HG03378 (cell line): ENCODE measurements at regions not wholly inside any gene's neighbourhood (a gene's known extent, or its start where the extent isn't known, plus 50 kb on each side); places are given as distances from the start of the nearest gene placed in this dataset.
A peak's percentile ranks its signal among the peaks of the same experiment; 100 is the strongest.

ENCODE experiments used
- ATAC-seq: cut with Tn5 transposase; IDR thresholded peaks from one replicate; pipeline ENCODE4 v1.9.1; 2021; ENCODE audit warnings: mild to moderate bottlenecking, moderate library complexity; ENCODE audit not compliant: unreplicated experiment

GRCh38 chr13:108360139-108360538 is 90.6 kb downstream of the TNFSF13B start:
- no peak for ATAC-seq

GRCh38 chr13:108361769-108362168 is 92.3 kb downstream of the TNFSF13B start:
- no peak for ATAC-seq

- ATAC-seq, result no peak
Measured at GRCh38 chr13:108363666-108364065, 94.1 kb downstream of the TNFSF13B start.

- ATAC-seq, result no peak
Measured at GRCh38 chr13:108365255-108365654, 95.7 kb downstream of the TNFSF13B start.

- ATAC-seq, result no peak
Measured at GRCh38 chr13:108368250-108368905, 98.9 kb downstream of the TNFSF13B start.

- no peak for ATAC-seq
Measured at GRCh38 chr13:108369412-108369811, 99.9 kb downstream of the TNFSF13B start.

- ATAC-seq, result no peak
Measured at GRCh38 chr13:108375034-108375433, 105.5 kb downstream of the TNFSF13B start.

GRCh38 chr13:108375772-108376171 is 106.3 kb downstream of the TNFSF13B start:
- no peak for ATAC-seq

- no peak for ATAC-seq
Measured at GRCh38 chr13:108376308-108376707, 106.8 kb downstream of the TNFSF13B start.

- ATAC-seq, result no peak
Measured at GRCh38 chr13:108377646-108378206, 108.2 kb downstream of the TNFSF13B start.

- no peak for ATAC-seq
Measured at GRCh38 chr13:108383667-108384066, 114.1 kb downstream of the TNFSF13B start.

- ATAC-seq, result no peak
Measured at GRCh38 chr13:108387156-108387555, 117.6 kb downstream of the TNFSF13B start.

GRCh38 chr13:108402850-108403249 is 133.3 kb downstream of the TNFSF13B start:
- no peak for ATAC-seq

GRCh38 chr13:108407495-108407894 is 138.0 kb downstream of the TNFSF13B start:
- ATAC-seq, result peak; percentile 67

GRCh38 chr13:108408672-108409071 is 139.2 kb downstream of the TNFSF13B start:
- ATAC-seq, result no peak

GRCh38 chr13:108409730-108410129 is 140.2 kb downstream of the TNFSF13B start:
- no peak for ATAC-seq

GRCh38 chr13:108419768-108420167 is 150.2 kb downstream of the TNFSF13B start:
- ATAC-seq, result no peak

- ATAC-seq, result no peak
Measured at GRCh38 chr13:108425056-108425455, 155.5 kb downstream of the TNFSF13B start.

- no peak for ATAC-seq
Measured at GRCh38 chr13:108426893-108427292, 157.4 kb downstream of the TNFSF13B start.

GRCh38 chr13:108427355-108427754 is 157.8 kb downstream of the TNFSF13B start:
- no peak for ATAC-seq

- ATAC-seq, result no peak
Measured at GRCh38 chr13:108428691-108429090, 159.2 kb downstream of the TNFSF13B start.

GRCh38 chr13:108433976-108434755 is 164.6 kb downstream of the TNFSF13B start:
- no peak for ATAC-seq
